SK-N-SH (cell line): ENCODE measurements at regions not wholly inside any gene's neighbourhood (a gene's known extent, or its start where the extent isn't known, plus 50 kb on each side); places are given as distances from the start of the nearest gene placed in this dataset.

Experiments used
- CTCF ChIA-PET: fragments of 300-600, 350-600 bp; formaldehyde crosslinking; extraction: SDS; loops from one replicate; lab custom pipeline; 2021; lab: Yijun Ruan, JAX
- POLR2A ChIA-PET: fragments of 350-600 bp; sonication (Branson Sonifier 250); formaldehyde crosslinking; extraction: SDS; loops from one replicate; lab custom pipeline; 2020; ENCODE audit warnings: antibody characterized with exemption, inconsistent platforms; lab: Yijun Ruan, JAX
- DNase-seq: peaks from one replicate; pipeline ENCODE4 v3.0.0; 2012
- H2AFZ ChIP-seq: fragments of 200-600 bp; sonication (generic); 2 replicates; pipeline ENCODE4 v1.8.1; 2016; ENCODE audit warnings: antibody characterized with exemption, mild to moderate bottlenecking, low read depth
- H3F3A ChIP-seq: fragments of 200-600 bp; sonication (generic); replicated peaks from 2 replicates; pipeline ENCODE3; 2016; ENCODE audit warnings: antibody characterized with exemption, mild to moderate bottlenecking; ENCODE audit not compliant: insufficient read depth
- H3K27ac ChIP-seq, 2 experiments: fragments of 200-500 bp in 1 of 2; fragments of 200-600 bp in 1 of 2; sonication (Bioruptor generic) in 1 of 2; sonication (generic), shearing (Covaris generic) in 1 of 2; 2 replicates each; pipeline versions ENCODE4 v1.5.1 to v1.6.1; 2014 to 2016; ENCODE audit warnings: low read depth in 2 of 2, inconsistent platforms in 1 of 2, low read length in 1 of 2, mild to moderate bottlenecking in 1 of 2, mixed read lengths in 1 of 2
- H3K27me3 ChIP-seq: fragments of 200-600 bp; sonication (generic), shearing (Covaris generic); 2 replicates; pipeline ENCODE4 v1.6.1; 2016; ENCODE audit warnings: mixed run types; ENCODE audit not compliant: insufficient read depth
- H3K36me3 ChIP-seq, 2 experiments: fragments of 200-500 bp in 1 of 2; fragments of 200-600 bp in 1 of 2; sonication (Bioruptor generic) in 1 of 2; sonication (generic) in 1 of 2; replicated peaks in 1 of 2; 2 replicates each; pipeline versions ENCODE3 to v1.5.1; 2014 to 2016; ENCODE audit warnings: low read length in 1 of 2, mild to moderate bottlenecking in 1 of 2; ENCODE audit not compliant: insufficient read depth in 2 of 2, control insufficient read depth in 1 of 2
- H3K4me1 ChIP-seq, 2 experiments: fragments of 200-500 bp in 1 of 2; fragments of 200-600 bp in 1 of 2; sonication (Bioruptor generic) in 1 of 2; sonication (generic), shearing (Covaris generic) in 1 of 2; 2 replicates each; pipeline versions ENCODE4 v1.5.1 to v1.6.1; 2014 to 2016; ENCODE audit warnings: low read depth in 1 of 2, low read length in 1 of 2, mixed run types in 1 of 2; ENCODE audit not compliant: insufficient read depth in 2 of 2, control insufficient read depth in 1 of 2
- H3K4me2 ChIP-seq: fragments of 200-600 bp; sonication (generic), shearing (Covaris generic); 2 replicates; pipeline ENCODE4 v1.6.1; 2017; ENCODE audit warnings: mixed run types
- H3K4me3 ChIP-seq, 2 experiments: fragments of 200-500 bp in 1 of 2; fragments of 200-600 bp in 1 of 2; sonication (Bioruptor generic) in 1 of 2; sonication (generic), shearing (Covaris generic) in 1 of 2; 2 replicates each; pipeline versions ENCODE4 v1.5.1 to v1.8.1; 2014 to 2016; ENCODE audit warnings: low read depth in 2 of 2, inconsistent platforms in 1 of 2, low read length in 1 of 2, mild to moderate bottlenecking in 1 of 2, mixed read lengths in 1 of 2, moderate library complexity in 1 of 2
- H3K79me2 ChIP-seq: fragments of 200-600 bp; sonication (generic); 2 replicates; pipeline ENCODE4 v1.8.1; 2017; ENCODE audit warnings: mild to moderate bottlenecking; ENCODE audit not compliant: insufficient read depth
- H3K9ac ChIP-seq: fragments of 200-600 bp; sonication (generic); 2 replicates; pipeline ENCODE4 v1.6.1; 2017; ENCODE audit warnings: mixed run types
- H3K9me2 ChIP-seq: fragments of 200-600 bp; sonication (generic); 2 replicates; pipeline ENCODE4 v1.6.1; 2017; ENCODE audit warnings: mixed run types
- H3K9me3 ChIP-seq: fragments of 200-600 bp; sonication (generic); 2 replicates; pipeline ENCODE4 v1.6.1; 2017; ENCODE audit warnings: mixed run types, mild to moderate bottlenecking, moderate library complexity
- H4K20me1 ChIP-seq: fragments of 200-600 bp; sonication (generic); 2 replicates; pipeline ENCODE4 v1.6.1; 2017; ENCODE audit warnings: mild to moderate bottlenecking, mixed run types; ENCODE audit not compliant: insufficient read depth
- FOSL2 ChIP-seq: IDR thresholded peaks from 2 replicates; pipeline ENCODE4 v1.4.0; 2012; ENCODE audit warnings: low read depth, mild to moderate bottlenecking, moderate library complexity, borderline replicate concordance
- FOXJ3 ChIP-seq: sonication (generic); formaldehyde crosslinking; IDR thresholded peaks from 2 replicates; pipeline ENCODE4 v1.5.1; 2020; ENCODE audit warnings: mild to moderate bottlenecking, missing genetic modification reagents
- FOXM1 ChIP-seq: IDR thresholded peaks from 2 replicates; pipeline ENCODE4 v1.4.0; 2012; ENCODE audit warnings: low read depth, mild to moderate bottlenecking
- JUND ChIP-seq: IDR thresholded peaks from 2 replicates; pipeline ENCODE4 v1.4.0; 2012
- NFIC ChIP-seq: IDR thresholded peaks from 2 replicates; pipeline ENCODE4 v1.4.0; 2012; ENCODE audit warnings: borderline replicate concordance
- RAD21 ChIP-seq: IDR thresholded peaks from 2 replicates; pipeline ENCODE4 v1.6.1; 2012; ENCODE audit warnings: mild to moderate bottlenecking, low read length
- RCOR1 ChIP-seq: fragments of 150-350 bp; IDR thresholded peaks from 2 replicates; pipeline ENCODE4 v1.6.1; 2017; ENCODE audit warnings: antibody characterized with exemption, low read length
- REST ChIP-seq: IDR thresholded peaks from 2 replicates; pipeline ENCODE4 v1.6.1; 2012; ENCODE audit warnings: mild to moderate bottlenecking, low read depth, low read length, moderate library complexity
- USF2 ChIP-seq: fragments of 150-350 bp; IDR thresholded peaks from 2 replicates; pipeline ENCODE4 v1.6.1; 2017; ENCODE audit warnings: antibody characterized with exemption, low read length, low read depth, borderline replicate concordance
- TF ChIP-seq, protein P1 (sequence below): IDR thresholded peaks from 2 replicates; pipeline ENCODE4 v1.4.0; 2012; ENCODE audit warnings: low read depth, borderline replicate concordance

GRCh38 chr9:118734696-118735095 lies 634.5 kb downstream of the BRINP1 start (continued):
- TF ChIP-seq FOXM1 (no peak), USF2 (no peak), RAD21 (no peak), FOSL2 (no peak)
- TF ChIP-seq, protein P1, sequence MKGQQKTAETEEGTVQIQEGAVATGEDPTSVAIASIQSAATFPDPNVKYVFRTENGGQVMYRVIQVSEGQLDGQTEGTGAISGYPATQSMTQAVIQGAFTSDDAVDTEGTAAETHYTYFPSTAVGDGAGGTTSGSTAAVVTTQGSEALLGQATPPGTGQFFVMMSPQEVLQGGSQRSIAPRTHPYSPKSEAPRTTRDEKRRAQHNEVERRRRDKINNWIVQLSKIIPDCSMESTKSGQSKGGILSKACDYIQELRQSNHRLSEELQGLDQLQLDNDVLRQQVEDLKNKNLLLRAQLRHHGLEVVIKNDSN: no peak

GRCh38 chr9:118736406-118736805 lies 632.8 kb downstream of the BRINP1 start:
- Histone ChIP-seq H3K4me3 (no peak overlapping the region; a peak in 1 of 4 replicates), H3K27me3 (no peaks in the 10 kb centered on the region), H3K9me3 (no peaks in the 10 kb centered on the region), H3F3A (no peaks in the 10 kb centered on the region), H3K79me2 (no peaks in the 10 kb centered on the region), H4K20me1 (no peaks in the 10 kb centered on the region), H3K36me3 (no peaks in the 10 kb centered on the region), H3K9me2 (no peaks in the 10 kb centered on the region), H3K4me1 (no peaks in the 10 kb centered on the region), H2AFZ (no peak overlapping the region), H3K27ac (no peak overlapping the region), H3K9ac (no peak overlapping the region), H3K4me2 (no peak overlapping the region)
- CTCF ChIA-PET: no interaction called here
- POLR2A ChIA-PET: no interaction called here
- no peak for DNase-seq
- no peak for TF ChIP-seq JUND
- TF ChIP-seq FOXJ3 (CRISPR knock-in tag): no peak
- no peak for TF ChIP-seq REST
- no peak for TF ChIP-seq NFIC
- no peak for TF ChIP-seq RCOR1
